HG03439 (cell line): ENCODE measurements at regions not wholly inside any gene's neighbourhood (a gene's known extent, or its start where the extent isn't known, plus 50 kb on each side); places are given as distances from the start of the nearest gene placed in this dataset.

ENCODE experiments used
- ATAC-seq: cut with Tn5 transposase; IDR thresholded peaks from one replicate; pipeline ENCODE4 v1.9.1; 2021; ENCODE audit warnings: mild to moderate bottlenecking, moderate library complexity; ENCODE audit not compliant: unreplicated experiment

GRCh38 chr3:19093084-19093483 is 55.2 kb upstream of the KCNH8 start:
- ATAC-seq, result no peak

DNA sequence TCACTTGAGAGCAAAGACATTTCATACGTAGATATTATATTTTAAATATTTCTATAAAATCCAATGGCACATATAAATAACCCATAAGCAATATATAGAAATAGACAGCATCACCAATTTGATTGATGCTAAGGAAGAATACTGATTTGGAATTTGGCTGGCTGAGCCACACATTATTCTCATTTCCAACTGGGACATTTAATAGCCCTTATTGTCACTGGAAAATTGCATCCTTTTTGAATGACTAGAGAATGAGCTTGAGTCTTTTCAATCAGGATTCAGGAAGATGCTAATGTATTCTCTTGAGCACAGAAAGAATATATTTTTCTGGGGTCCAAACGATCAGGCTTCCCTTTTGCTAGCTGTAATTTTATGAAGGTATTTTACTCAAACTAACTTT is 70.9 kb upstream of the KCNH8 start:
- ATAC-seq, result no peak

DNA sequence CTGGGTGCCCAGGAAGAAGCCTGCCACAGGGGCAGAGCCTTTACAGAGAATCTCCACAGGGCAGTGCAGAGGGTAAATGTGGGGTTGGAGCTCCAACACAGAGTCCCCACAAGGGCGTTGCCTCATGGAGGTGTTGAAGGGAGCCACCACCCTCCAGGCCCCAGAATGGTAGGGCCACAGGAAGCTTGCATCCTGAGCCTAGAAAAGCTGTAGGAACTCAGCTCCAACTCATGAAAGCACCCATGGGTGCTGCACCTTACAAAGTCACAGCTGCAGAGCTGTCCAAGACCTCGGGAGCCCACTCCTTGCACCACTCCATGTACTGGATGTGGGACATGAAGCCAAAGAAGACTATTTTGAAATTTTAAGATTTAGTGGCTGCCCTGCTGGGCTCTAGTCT is 73.3 kb upstream of the KCNH8 start:
- no peak for ATAC-seq

GRCh38 chr3:19074257-19074900 is 73.9 kb upstream of the KCNH8 start:
- no peak for ATAC-seq

DNA sequence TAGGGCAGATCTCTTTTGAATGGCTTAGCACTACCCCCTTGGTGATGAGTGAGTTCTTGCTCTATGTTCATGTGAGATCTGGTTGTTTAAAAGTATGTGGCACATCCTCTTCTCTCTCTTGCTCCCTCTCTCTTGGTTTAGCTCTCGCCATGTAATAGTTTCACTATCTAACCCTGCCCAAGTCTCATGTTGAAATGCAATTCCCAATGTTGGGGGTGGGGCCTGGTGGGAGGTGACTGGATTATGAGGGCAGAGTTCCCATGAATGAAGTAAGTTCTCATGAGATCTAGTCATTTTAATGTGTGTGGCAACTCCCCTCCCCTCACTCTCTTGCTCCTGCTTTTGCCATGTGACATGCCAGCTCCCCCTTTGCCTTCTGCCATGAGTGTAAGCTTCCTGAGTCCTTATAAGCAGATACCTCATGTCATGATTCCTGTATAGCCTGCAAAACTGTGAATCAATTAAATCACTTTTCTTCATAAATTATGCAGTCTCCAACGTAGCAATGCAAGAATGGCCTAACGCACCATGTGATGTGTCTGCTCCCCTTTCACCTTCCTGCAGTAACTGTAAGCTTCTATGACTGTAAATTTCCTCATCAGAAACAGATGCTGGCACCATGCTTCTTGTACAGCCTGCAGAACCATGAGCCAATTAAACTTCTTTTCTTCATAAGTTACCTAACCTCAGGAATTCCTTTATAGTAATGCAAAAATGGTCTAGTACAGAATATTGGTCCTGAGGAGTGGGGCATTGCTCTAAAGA is 74.8 kb upstream of the KCNH8 start:
- no peak for ATAC-seq

DNA sequence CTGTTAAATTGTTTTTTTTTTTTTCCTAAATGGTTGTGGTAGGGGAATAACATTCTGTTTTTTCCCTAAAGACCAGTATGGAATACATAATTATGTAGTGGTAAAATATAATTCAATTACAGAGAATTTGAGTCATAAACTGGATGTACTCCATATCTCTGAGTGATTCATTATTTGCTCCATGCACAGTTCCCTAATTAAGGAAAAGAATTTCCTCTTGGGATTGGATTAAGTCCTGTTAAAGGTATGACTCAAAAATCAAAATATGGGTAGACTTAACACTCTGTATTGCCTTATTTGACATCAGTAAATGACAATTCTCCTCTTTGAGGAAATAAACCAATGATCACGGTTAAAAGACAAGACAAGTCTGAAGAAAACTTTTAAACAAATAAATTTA is 78.0 kb upstream of the KCNH8 start:
- no peak for ATAC-seq

DNA sequence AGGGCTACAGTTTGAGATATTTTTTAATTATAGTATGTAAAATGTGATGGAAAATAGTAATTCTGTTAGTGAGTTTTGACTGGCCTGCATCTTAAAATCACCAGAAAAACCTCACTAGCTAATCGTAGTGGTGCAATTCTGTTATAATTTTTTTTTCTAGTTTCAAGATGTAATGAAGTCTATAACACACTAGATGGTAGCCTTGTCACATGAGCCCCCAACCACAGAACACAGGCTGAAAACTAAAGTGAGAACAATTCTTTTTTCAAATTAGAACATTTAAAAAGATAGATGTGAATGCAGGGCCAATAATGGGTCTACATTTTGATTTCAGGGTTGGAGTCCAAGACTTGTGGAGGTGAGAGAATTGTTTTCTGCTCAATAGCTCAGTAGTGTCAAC is 83.3 kb upstream of the KCNH8 start:
- ATAC-seq, result no peak

GRCh38 chr3:19063936-19064335 is 84.4 kb upstream of the KCNH8 start:
- no peak for ATAC-seq

GRCh38 chr3:19060404-19060803 is 87.9 kb upstream of the KCNH8 start:
- ATAC-seq, result no peak

DNA sequence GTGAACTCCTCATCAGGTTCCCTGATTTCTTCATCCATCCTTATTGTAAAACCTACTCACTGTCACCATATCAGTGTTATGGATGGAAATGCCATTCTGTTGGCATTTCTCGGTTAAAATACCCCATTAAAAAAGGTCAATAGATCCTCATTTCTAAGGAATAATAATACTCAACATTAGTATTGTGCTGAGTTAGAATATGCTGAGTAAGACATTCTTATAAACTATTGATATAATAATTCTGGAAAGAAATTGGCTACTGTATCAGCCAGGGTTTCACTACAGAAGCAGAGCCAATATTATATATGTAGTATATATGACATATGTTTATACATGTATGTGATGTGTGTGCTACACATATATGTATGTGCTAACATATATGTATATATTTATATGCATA is 95.4 kb upstream of the KCNH8 start:
- ATAC-seq, result no peak

- ATAC-seq, result no peak
Observed at GRCh38 chr3:19046440-19046839, 101.9 kb upstream of the KCNH8 start.

GRCh38 chr3:19030522-19030839 is 117.8 kb upstream of the KCNH8 start:
- no peak for ATAC-seq

- no peak for ATAC-seq
Observed at GRCh38 chr3:19029837-19030521, 118.3 kb upstream of the KCNH8 start.

- ATAC-seq, result no peak
Observed at GRCh38 chr3:19025441-19025840, 122.9 kb upstream of the KCNH8 start.

- ATAC-seq, result no peak
Observed at GRCh38 chr3:19022546-19022945, 125.8 kb upstream of the KCNH8 start.

DNA sequence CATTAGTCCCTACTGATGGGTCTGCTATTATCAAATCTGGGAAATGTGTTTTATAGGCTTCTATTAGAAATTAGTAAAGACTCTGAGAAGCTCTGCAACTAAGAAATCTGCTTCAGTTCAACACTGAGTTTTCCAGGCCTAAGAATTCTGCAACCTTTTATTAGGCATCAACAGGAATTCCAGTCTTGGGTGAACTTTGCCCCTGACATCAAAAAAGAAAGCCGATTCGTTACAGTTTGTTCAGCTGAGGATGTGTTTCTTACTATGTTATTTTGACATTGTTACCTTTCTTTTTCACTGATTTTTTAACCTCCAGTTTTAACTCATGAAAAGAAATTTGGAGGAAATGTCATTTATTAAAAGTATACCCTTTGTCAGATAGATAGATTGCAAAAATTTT is 131.5 kb upstream of the KCNH8 start:
- ATAC-seq, result no peak

DNA sequence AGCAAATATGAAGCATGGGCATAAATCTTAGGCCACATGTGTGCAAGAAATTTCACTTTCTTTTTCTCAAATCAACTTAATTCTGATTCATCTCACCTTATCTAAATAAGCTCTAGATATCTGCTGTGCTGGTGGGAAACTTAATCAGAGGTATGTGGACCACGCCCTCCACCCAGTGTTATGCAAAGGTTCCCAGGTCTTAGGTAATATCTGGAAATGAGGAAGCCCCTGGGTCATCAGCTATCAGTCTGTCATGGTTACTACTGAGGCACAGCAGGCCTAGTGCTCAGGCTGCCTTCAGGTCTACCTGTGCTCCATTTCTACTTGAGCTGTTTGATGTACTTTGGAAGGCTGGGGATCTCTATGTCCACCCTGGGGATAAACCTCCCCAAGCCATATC is 134.4 kb upstream of the KCNH8 start:
- no peak for ATAC-seq

GRCh38 chr3:19012846-19013245 is 135.5 kb upstream of the KCNH8 start:
- ATAC-seq, result no peak

- no peak for ATAC-seq
Observed at GRCh38 chr3:19002606-19003005, 145.7 kb upstream of the KCNH8 start.

DNA sequence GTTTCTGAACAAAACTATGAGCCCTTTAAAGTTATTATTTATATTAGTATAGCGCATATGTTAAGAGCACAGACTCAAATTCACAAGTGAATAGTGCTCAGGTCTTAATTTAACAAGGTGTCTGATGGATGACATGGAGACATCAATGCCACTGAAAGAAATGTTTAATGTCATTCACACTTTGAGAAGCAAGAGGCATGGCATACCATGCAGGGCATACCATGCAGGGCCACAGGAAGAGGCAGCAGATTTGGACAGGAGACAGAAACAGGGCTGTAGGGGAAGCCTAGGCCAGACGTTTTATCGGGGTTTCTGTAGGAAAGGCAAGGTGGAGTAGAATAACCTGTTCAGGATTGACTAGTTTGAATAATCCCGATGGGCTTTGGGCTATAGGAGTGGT is 150.2 kb upstream of the KCNH8 start:
- ATAC-seq, result no peak

DNA sequence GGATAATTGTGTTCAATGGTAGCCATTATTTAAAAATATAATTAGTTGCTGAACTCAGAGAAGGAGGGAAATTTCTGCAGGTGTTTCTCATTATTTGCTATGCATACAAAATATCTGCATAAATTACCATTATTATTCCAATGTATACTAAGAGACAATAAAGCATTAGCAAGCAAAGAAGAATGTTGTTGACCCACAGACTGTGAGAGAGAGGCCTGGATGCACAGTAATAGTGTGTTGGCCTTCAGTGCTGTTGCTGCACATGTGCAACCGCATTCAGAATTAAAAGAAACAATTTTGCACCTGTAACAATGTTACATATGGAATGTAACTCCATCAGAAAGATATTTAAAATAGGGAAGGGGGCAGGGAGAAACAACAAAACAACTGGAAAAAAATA is 155.6 kb upstream of the KCNH8 start:
- no peak for ATAC-seq

GRCh38 chr3:18989237-18989795 is 159.0 kb upstream of the KCNH8 start:
- ATAC-seq, result no peak
